GM19452 (cell line): ENCODE measurements at regions not wholly inside any gene's neighbourhood (a gene's known extent, or its start where the extent isn't known, plus 50 kb on each side); places are given as distances from the start of the nearest gene placed in this dataset.

ENCODE experiments used
- ATAC-seq: cut with Tn5 transposase; IDR thresholded peaks from one replicate; pipeline ENCODE4 v1.9.1; 2021; ENCODE audit not compliant: unreplicated experiment

- no peak for ATAC-seq
Measured at GRCh38 chr5:158308429-158309025, 449.6 kb upstream of the CLINT1 start.

GRCh38 chr5:158305861-158306260 is 446.9 kb upstream of the CLINT1 start:
- ATAC-seq: no peak

GRCh38 chr5:158304607-158305006 is 445.7 kb upstream of the CLINT1 start:
- ATAC-seq: no peak

- no peak for ATAC-seq
Measured at GRCh38 chr5:158303883-158304282, 444.9 kb upstream of the CLINT1 start.

- ATAC-seq: no peak
Measured at GRCh38 chr5:158303275-158303674, 444.3 kb upstream of the CLINT1 start.

DNA sequence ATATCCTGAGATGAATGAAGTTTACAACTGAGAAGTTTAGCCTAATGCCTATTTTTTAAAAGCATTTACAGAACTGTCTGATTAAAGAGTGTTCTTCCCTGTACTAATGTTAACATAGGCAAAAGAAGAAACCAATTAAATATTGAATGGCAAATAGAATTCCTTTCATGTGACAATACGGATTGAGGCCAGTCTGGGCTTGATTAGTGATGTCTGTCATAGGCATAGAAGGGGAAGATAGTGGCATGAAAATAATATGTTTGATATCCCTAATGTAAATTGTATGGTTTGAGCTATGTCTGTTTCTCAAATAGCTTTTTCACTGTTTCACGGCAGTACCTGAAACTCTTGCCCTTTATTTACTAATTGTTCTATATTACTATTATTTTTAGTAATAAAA is 443.1 kb upstream of the CLINT1 start:
- no peak for ATAC-seq

- no peak for ATAC-seq
Measured at GRCh38 chr5:158301186-158301585, 442.2 kb upstream of the CLINT1 start.

GRCh38 chr5:158300256-158300655 is 441.3 kb upstream of the CLINT1 start:
- ATAC-seq: no peak

DNA sequence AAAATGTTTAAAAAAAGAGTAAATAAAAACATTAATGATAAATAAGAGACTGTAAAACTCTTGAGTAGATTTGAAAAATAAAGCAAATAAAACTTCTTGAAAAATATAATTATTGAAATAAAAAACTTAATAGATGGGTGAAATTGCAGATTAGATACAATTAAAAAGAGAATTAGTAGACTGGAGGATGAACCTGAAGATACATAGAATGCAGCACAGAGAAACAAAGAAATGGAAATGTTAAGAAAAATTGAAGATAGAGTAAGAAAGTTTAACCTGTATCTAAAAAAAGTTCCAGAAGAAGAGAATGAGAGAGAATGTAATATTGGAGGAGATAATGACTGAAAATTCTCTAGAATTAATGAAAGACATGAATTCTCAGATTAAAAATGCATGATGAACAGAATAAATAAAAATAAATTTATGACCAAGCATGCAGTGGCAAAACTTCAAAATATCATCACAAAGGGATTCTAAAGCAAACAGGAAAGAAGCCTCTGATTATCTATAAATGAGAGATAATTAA is 438.1 kb upstream of the CLINT1 start:
- ATAC-seq: no peak

- ATAC-seq: no peak
Measured at GRCh38 chr5:158294701-158295100, 435.8 kb upstream of the CLINT1 start.

- ATAC-seq: no peak
Measured at GRCh38 chr5:158292981-158293380, 434.0 kb upstream of the CLINT1 start.

GRCh38 chr5:158289967-158290366 is 431.0 kb upstream of the CLINT1 start:
- ATAC-seq: no peak

GRCh38 chr5:158288272-158288657 is 429.3 kb upstream of the CLINT1 start:
- no peak for ATAC-seq

- ATAC-seq: no peak
Measured at GRCh38 chr5:158287643-158288271, 428.8 kb upstream of the CLINT1 start.

DNA sequence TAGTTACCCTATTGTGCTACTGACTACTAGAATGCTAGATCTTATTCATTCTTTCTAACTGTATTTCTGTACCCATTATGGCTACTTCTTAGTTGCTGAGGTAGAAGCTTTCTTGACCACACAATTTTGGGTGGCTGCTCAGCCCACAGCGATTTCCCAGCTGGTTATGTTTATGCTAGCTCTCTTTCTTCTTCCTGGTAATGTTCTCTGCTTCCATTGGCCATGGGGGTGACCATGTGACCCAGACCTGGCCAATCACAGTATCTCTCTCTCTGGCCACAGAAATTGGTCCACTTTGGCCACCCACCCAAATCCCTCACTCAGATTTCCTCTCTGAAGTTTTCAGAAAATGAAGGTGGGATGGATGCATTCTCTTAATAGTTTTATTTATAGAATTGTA is 427.9 kb upstream of the CLINT1 start:
- ATAC-seq: no peak

DNA sequence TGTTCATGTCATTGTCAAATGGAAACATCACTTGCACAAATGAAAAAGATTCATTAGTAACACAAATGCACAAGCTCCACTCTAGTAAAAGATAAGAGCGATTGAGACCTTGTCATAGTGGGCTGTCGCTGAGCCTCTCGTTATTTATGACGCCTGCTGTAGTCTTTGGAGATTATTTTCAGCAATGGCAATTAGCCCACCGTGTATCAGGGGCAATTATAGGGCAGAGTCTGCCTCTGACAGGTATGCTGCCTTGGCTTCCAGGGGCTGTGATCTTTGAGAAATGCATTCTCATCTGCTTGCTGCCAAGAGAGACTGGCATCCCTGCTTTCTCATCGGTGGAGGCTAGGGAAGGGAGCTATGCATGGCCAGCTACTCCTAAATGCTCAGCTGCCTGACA is 426.8 kb upstream of the CLINT1 start:
- ATAC-seq: no peak

DNA sequence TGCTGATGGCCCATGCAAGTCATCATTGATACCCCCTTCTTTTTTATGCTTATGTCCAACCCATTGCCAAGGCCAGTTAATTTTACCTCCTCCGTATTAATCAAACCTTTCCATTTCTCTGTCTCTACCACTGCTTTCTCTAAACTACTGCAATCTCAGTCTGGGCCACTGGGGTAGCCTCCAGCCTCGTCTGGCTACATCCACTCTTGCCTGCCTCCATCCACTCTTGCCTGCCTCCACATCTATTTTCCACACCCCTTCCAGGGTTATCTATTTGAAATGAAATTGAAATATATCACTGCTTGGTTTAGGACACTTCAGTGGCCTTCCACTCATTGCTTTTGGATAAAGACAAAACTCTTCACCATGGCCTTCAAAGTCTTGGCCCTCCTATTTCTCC is 425.3 kb upstream of the CLINT1 start:
- no peak for ATAC-seq

DNA sequence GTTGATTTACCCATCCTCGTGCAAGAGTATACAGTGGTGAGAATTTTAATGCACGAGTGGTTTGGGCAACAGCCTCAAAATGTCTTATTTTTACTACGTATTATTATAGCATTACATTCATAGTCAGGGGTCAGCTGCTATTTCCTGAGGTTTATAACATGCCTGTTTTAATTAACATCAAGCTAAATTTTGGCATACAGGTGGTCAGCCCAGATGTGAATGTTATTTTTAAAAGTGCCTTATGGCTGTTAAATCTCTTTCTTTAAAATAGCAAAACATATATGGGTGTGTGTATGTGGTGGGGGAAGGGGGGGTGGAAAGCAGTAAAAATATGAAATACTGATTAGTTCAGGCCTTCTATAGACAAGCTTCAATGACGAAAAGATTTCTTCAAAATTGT is 424.5 kb upstream of the CLINT1 start:
- no peak for ATAC-seq

DNA sequence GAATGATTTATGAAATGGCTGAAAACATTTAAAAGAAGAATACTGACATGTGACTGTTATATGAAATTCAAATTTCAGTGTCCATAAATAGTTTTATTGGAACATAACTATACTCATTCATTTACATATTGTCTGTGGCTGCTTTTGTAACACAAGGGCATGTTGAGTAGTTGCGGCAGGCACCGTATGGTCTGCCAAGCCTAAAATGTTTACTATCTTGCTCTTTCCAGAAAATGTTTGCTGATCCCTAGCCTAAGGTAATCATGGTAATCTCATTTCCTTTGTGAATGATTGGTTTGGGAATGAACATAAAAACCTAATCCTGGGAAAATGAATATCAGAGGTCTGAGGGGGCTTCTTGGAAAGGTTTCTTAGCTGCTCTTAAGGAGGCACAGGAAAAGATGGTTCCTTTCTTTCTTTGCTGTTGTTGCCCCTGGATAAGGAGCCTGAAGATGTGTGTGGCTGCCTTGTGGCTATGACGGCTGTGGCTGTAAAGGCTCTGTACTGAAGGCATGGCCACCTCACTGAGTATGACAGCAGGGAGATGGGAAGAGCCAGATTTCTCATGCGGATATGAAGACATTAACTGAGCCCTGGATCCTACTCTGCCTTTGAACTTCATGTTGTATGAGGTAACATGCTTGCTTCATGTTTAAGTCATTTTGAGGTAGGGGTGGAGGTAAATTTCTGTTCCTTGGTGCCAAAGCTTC is 419.4 kb upstream of the CLINT1 start:
- ATAC-seq: no peak

DNA sequence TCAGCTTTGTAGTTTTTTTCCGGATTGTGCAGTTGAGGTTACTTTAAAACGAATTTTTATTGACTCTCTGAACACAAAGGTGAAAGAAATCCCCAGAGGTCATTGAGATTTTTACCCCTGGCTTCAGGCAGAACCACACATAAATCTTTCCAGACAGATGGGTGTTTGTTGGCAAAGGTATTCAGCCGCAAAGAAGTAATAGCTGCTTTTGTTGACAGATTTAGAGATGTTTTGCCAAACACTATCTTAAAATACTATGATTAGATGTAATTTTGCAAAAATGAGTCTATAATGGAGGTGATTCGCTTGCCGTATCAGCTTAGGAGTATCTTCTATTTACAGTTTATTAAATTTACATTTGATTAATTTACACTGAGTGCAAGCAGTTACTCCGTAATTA is 418.3 kb upstream of the CLINT1 start:
- ATAC-seq: no peak

GRCh38 chr5:158276692-158277091 is 417.7 kb upstream of the CLINT1 start:
- no peak for ATAC-seq

GRCh38 chr5:158275511-158275910 is 416.6 kb upstream of the CLINT1 start:
- ATAC-seq: no peak
